ENCODE measurements at regions not wholly inside any gene's neighbourhood (a gene's known extent, or its start where the extent isn't known, plus 50 kb on each side); places are given as distances from the start of the nearest gene placed in this dataset.

- TF ChIP-seq POLR2A (IDR thresholded peaks at IDR 0.05; ENCODE audit: low read length), result no peak
- TF ChIP-seq GATA1 (IDR thresholded peaks at IDR 0.05; ENCODE audit: low read depth, low read length), result no peak
Observed at GRCh38 chr4:175273995-175274753, 356.0 kb downstream of the ADAM29 start.

Data from erythroblast (primary cell).